ENCODE measurements at regions not wholly inside any gene's neighbourhood (a gene's known extent, or its start where the extent isn't known, plus 50 kb on each side); places are given as distances from the start of the nearest gene placed in this dataset.

- no peak for TF ChIP-seq RCOR1 (IDR thresholded peaks at IDR 0.05; ENCODE audit: insufficient replicate concordance, low read length)
These were observed 89.5 kb upstream of the SLC38A2 start (continued) for GRCh38 chr12:46461907-46462640.

GRCh38 chr12:46461459-46461858 lies 88.9 kb upstream of the SLC38A2 start:
- no TSS peak for BruUV-seq (replicated peaks)
- Histone ChIP-seq H3K4me1 (ENCODE audit: control insufficient read depth, insufficient read depth, low read length) (peaks cover 8% of the 10 kb centered on the region), H3K18ac (ENCODE audit: low read depth, low read length) (no peak overlapping the region; the same call in 1 of the 2 replicates), H4K20me1 (ENCODE audit: insufficient read depth, low read length) (no peaks in the 10 kb centered on the region), H3K27ac (ENCODE audit: insufficient read depth, low read length) (no peak overlapping the region), H3K9me1 (ENCODE audit: insufficient read depth, low read length) (peaks cover 9% of the 10 kb centered on the region), H3K14ac (replicated peaks; ENCODE audit: low read depth, low read length) (no peak overlapping the region), H2AK9ac (replicated peaks; ENCODE audit: low read depth, low read length, poor library complexity) (no peak overlapping the region), H3K79me1 (ENCODE audit: low read depth in 1 of 2, low read length in 2 of 2) (peaks cover 0 to 12% of the 10 kb centered on the region in 2 experiments; a peak in 3 of 4 replicates), H3K9ac (ENCODE audit: low read depth, low read length) (no peak overlapping the region), H3K4me3 (ENCODE audit: insufficient read depth, low read depth, low read length) (no peak overlapping the region), H3K36me3 (ENCODE audit: control insufficient read depth, insufficient read depth, low read length) (no peaks in the 10 kb centered on the region), H3K9me3 (ENCODE audit: control insufficient read depth, insufficient read depth, low read length) (no peaks in the 10 kb centered on the region), H2AFZ (replicated peaks; ENCODE audit: low read length, poor library complexity) (no peak overlapping the region), H2BK20ac (ENCODE audit: low read depth, low read length) (peak overlapping the region; percentile 4; the same call in 1 of the 2 replicates), H2BK120ac (ENCODE audit: low read depth, low read length) (peak overlapping the region; percentile 44; the same call in 1 of the 2 replicates), H2BK5ac (ENCODE audit: low read depth, low read length, poor library complexity, severe bottlenecking) (no peak overlapping the region), H3K27me3 (ENCODE audit: control insufficient read depth, insufficient read depth, low read length) (no peaks in the 10 kb centered on the region), H4K91ac (ENCODE audit: insufficient read depth, low read depth, low read length) (no peak overlapping the region), H3K4ac (ENCODE audit: low read depth, low read length) (no peak overlapping the region), H3K4me2 (ENCODE audit: low read depth, low read length) (no peak overlapping the region), H2BK15ac (ENCODE audit: low read depth, low read length) (peak overlapping the region; percentile 94; the same call in 1 of the 3 replicates), H4K8ac (ENCODE audit: low read depth in 2 of 2, low read length in 2 of 2) (no peak overlapping the region), H4K5ac (ENCODE audit: low read depth, low read length) (no peak overlapping the region), H3K23ac (ENCODE audit: low read depth, low read length) (no peak overlapping the region), H3K56ac (ENCODE audit: extremely low read depth, insufficient read depth, low read length) (no peak overlapping the region), H2AK5ac (ENCODE audit: low read depth, low read length) (peak overlapping the region; percentile 51; the same call in 1 of the 2 replicates)
- no CpG with 5 or more reads among the region's 5 CpGs for WGBS, 2 experiments (ENCODE audit: extremely low coverage in 2 of 2, insufficient read length in 1 of 2)
- ChIA-PET POLR2A (ENCODE audit: unreplicated experiment) (no interaction called here), CTCF (no interaction called here)
- no peak for DNase-seq
- dilution Hi-C loops (cut with HindIII; ENCODE audit: low sequenced_read_pairs, unreplicated experiment) (no loop called here), intact Hi-C loops (cut with micrococcal nuclease) (no loop called here), in situ Hi-C loops (cut with MboI; ENCODE audit: low sequenced_read_pairs) (no loop called here)
- no peak for ATAC-seq (ENCODE audit: low read depth)
- no peak for TF ChIP-seq NFE2L2 (IDR thresholded peaks at IDR 0.05; ENCODE audit: low read depth, low read length)
- TF ChIP-seq MAZ (IDR thresholded peaks at IDR 0.05; ENCODE audit: borderline replicate concordance, low read depth, low read length) = no peak
- no peak for TF ChIP-seq FOS (IDR thresholded peaks at IDR 0.05; ENCODE audit: low read depth, low read length)
- no peak for TF ChIP-seq RAD21 (IDR thresholded peaks at IDR 0.05; ENCODE audit: low read length)
- TF ChIP-seq RFX5 (IDR thresholded peaks at IDR 0.05; ENCODE audit: low read depth, low read length) = no peak
- no peak for TF ChIP-seq CTCF (conservative IDR thresholded peaks at IDR 0.05; ENCODE audit: low read depth, low read length)
- TF ChIP-seq, protein P1, sequence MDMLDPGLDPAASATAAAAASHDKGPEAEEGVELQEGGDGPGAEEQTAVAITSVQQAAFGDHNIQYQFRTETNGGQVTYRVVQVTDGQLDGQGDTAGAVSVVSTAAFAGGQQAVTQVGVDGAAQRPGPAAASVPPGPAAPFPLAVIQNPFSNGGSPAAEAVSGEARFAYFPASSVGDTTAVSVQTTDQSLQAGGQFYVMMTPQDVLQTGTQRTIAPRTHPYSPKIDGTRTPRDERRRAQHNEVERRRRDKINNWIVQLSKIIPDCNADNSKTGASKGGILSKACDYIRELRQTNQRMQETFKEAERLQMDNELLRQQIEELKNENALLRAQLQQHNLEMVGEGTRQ (IDR thresholded peaks at IDR 0.05; ENCODE audit: low read depth, low read length) = no peak
- no peak for TF ChIP-seq RCOR1 (IDR thresholded peaks at IDR 0.05; ENCODE audit: insufficient replicate concordance, low read length)
- no peak for TF ChIP-seq CEBPB (IDR thresholded peaks at IDR 0.05; ENCODE audit: low read depth, low read length)
- no peak for TF ChIP-seq SMC3 (IDR thresholded peaks at IDR 0.05; ENCODE audit: low read depth, low read length)
- no peak for TF ChIP-seq BHLHE40 (IDR thresholded peaks at IDR 0.05; ENCODE audit: low read depth, low read length)
- TF ChIP-seq MXI1 (IDR thresholded peaks at IDR 0.05; ENCODE audit: borderline replicate concordance, low read depth, low read length) = no peak
- no peak for TF ChIP-seq CHD1 (IDR thresholded peaks at IDR 0.05; ENCODE audit: low read depth, low read length)

Data from IMR-90 (cell line).